ENCODE measurements at regions not wholly inside any gene's neighbourhood (a gene's known extent, or its start where the extent isn't known, plus 50 kb on each side); places are given as distances from the start of the nearest gene placed in this dataset.
"Not testable (repeated sequence)": the region's sequence is repeated elsewhere in the genome, so short reads cannot be mapped to it uniquely, and the experiment has no call there.

DNA sequence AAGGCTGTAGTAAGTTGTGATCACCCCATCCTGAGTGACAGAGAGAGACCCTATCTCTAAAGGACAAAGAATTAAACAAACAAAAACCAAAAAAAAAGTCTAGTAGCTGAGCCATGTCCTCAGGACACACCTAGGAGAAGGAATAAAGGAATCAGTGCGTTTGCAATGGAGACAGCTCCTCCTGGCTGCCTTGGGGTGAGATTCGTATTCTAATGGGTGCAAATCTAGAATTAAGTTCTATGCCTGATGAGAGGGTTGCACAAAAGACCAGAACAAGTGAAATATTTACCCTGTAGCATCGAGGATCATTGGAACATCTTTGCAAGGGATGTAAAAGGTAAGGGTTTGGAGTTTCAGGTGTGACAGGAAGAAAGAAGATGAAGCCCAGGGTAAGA, 70.3 kb upstream of the BMAL1 start:
- H3K36me3 Mint-ChIP-seq (ENCODE audit: insufficient read depth), result peaks cover 1% of the 10 kb centered on the region
- no peak for ATAC-seq (replicated peaks; ENCODE audit: extremely low read depth, poor library complexity, severe bottlenecking)
- no peaks in the 10 kb centered on the region for H3K9me3 Mint-ChIP-seq
- peak overlapping the region; percentile 85 for H3K4me3 Mint-ChIP-seq
- peak overlapping the region; percentile 89 for H3K27ac Mint-ChIP-seq (ENCODE audit: low read depth)
- H3K27me3 Mint-ChIP-seq, result no peaks in the 10 kb centered on the region
- peaks cover 15% of the 10 kb centered on the region for H3K4me1 Mint-ChIP-seq
- no peak for DNase-seq (ENCODE audit: low spot score in 2 of 2)

DNA sequence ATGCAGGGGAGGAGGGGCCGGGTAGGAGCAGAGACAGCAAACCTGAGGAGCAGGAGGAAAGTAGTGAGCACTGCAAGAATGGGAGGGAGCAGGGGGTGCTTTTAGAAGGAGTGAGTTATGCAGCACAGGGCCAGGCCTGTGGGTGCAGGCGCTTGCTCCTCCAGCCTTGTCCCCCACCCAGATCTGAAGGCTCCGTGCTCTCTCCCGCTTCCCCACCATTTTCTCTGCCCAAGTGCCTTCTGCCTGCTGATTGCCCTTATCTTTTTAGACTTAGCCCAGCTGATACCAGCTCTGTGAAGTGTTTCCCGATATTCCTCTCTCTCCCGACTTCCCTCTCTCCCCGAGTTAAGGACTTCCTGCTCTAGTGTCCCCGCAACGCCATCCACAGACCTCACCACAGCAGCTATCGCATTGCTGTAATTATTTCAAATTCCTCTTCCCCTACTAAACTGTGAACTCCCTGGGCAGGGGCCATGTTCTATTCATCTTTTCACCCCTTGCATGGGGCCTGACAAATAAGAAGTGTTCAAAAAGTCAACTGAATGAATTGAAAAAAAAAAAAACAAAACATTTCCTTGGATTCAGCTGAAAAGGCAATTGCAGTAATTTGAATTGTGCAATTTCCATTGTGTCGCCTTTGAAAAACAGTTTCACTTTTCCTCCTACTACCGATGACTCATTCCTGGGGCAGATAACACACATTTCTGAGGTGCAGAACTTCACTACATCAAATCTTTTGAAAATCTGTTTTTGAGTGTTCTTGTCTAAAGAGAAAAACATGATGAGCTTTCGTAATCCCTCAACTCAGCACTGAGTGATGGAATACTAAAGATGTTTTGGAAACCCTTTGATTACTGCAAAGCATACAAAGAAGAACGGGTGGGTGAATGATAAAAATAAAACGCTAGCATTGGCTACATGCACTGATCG, 69.7 kb upstream of the BMAL1 start:
- peak; percentile 75 for ATAC-seq (replicated peaks; ENCODE audit: extremely low read depth, poor library complexity, severe bottlenecking)
- Mint-ChIP-seq H3K27ac (ENCODE audit: low read depth) (peak overlapping the region; percentile 89), H3K9me3 (no peaks in the 10 kb centered on the region), H3K27me3 (no peaks in the 10 kb centered on the region), H3K4me1 (peaks cover 15% of the 10 kb centered on the region), H3K4me3 (peak overlapping the region; percentile 85), H3K36me3 (ENCODE audit: insufficient read depth) (peaks cover 1% of the 10 kb centered on the region)
- no peak for DNase-seq (ENCODE audit: low spot score in 2 of 2)

DNA sequence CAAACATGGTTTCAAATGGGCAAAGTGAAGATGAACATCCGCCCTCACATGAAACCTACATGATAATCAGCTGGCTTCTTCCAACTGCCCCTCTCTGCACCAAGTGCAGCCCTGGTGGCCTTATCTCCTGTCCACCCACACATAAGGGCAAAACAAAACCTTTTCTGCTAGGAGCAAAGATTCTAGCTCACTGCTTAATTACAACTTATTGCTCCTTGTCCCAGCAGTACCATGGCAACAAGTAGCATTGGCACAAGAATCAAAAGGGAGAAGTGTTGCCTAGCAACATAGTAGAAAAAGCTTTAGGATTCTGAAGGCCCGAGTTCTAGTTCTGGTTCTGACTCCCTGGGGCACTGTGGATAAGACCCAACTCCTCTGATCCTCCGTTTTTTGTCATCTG, 68.7 kb upstream of the BMAL1 start:
- peaks cover 15% of the 10 kb centered on the region for H3K4me1 Mint-ChIP-seq
- ATAC-seq (replicated peaks; ENCODE audit: extremely low read depth, poor library complexity, severe bottlenecking) (no peak), DNase-seq (ENCODE audit: low spot score in 2 of 2) (no peak)
- no peak overlapping the region for H3K4me3 Mint-ChIP-seq
- H3K36me3 Mint-ChIP-seq (ENCODE audit: insufficient read depth), result peaks cover 1% of the 10 kb centered on the region
- no peaks in the 10 kb centered on the region for H3K9me3 Mint-ChIP-seq
- H3K27me3 Mint-ChIP-seq, result no peaks in the 10 kb centered on the region
- H3K27ac Mint-ChIP-seq (ENCODE audit: low read depth), result no peak overlapping the region

DNA sequence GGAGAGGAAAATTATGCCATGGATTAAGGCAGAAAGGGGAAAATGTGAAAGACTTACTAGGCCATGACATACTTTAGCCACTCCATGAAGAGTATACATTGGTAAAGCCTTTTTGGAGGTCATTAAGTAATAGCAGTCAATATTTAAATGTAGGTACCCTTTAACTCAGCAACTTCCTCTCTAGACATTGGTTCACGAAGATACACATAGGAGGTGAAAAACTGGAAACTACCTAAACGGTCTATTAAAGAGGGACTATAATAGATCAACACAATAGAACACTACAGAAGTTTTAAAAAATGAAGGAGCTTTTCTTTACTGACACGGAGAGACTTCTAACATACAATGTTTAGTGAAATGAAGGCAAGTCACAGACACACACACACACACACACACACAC, 68.2 kb upstream of the BMAL1 start:
- H3K27ac Mint-ChIP-seq (ENCODE audit: low read depth), result no peak overlapping the region

DNA sequence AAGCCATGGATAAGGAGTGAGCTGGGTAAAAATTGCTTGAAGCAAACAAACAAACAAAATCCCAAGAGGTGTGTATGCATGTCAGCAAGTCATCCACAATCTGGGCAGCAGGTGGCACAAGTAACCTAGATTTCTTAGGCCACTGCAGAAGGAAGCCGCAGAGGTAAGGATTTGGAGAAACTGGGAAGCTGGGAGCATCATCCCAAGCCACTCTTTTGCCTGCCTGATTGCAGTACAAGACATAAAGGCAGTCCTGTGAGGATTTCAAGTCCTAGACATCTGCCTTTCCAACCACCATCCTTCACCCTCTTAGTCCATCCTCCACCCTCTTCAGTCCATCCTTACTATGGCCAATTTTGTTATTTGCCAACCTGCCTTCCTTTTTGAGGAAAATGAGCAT, 67.2 kb upstream of the BMAL1 start:
- Mint-ChIP-seq H3K36me3 (ENCODE audit: insufficient read depth) (peaks cover 3% of the 10 kb centered on the region), H3K9me3 (no peaks in the 10 kb centered on the region), H3K4me3 (no peak overlapping the region), H3K4me1 (peaks cover 15% of the 10 kb centered on the region), H3K27me3 (peaks cover 8% of the 10 kb centered on the region), H3K27ac (ENCODE audit: low read depth) (no peak overlapping the region)
- ATAC-seq (replicated peaks; ENCODE audit: extremely low read depth, poor library complexity, severe bottlenecking) (no peak), DNase-seq (ENCODE audit: low spot score in 2 of 2) (no peak)

More for the DNA sequence above, 68.2 kb upstream of the BMAL1 start:
- DNase-seq (ENCODE audit: low spot score in 2 of 2) (no peak), ATAC-seq (replicated peaks; ENCODE audit: extremely low read depth, poor library complexity, severe bottlenecking) (no peak)
- H3K4me3 Mint-ChIP-seq, result no peak overlapping the region
- no peaks in the 10 kb centered on the region for H3K9me3 Mint-ChIP-seq
- peaks cover 15% of the 10 kb centered on the region for H3K4me1 Mint-ChIP-seq
- H3K27me3 Mint-ChIP-seq, result no peaks in the 10 kb centered on the region
- peaks cover 1% of the 10 kb centered on the region for H3K36me3 Mint-ChIP-seq (ENCODE audit: insufficient read depth)

DNA sequence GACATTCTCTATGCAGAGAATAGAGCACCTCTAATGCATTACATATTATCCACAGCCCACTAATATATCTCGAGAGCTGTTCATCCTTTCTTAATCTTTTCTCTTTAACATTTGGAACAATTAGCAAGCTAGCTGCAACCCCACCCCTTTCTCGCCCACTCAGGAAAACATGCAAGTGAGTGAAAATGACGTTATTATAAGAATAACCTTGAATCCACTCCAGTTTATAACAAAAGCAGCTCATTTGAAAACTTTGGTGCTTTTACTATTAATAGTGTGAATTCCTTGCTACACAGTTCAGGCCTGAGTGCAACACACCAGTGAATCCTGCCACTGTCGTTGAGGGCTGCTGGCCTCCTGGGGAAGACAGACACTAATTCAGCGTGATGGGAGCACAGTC, 63.3 kb upstream of the BMAL1 start:
- DNase-seq (ENCODE audit: low spot score in 2 of 2) (no peak), ATAC-seq (replicated peaks; ENCODE audit: extremely low read depth, poor library complexity, severe bottlenecking) (no peak)
- Mint-ChIP-seq H3K4me1 (no peaks in the 10 kb centered on the region), H3K4me3 (no peak overlapping the region), H3K27ac (ENCODE audit: low read depth) (no peak overlapping the region), H3K27me3 (peaks cover 8% of the 10 kb centered on the region), H3K36me3 (ENCODE audit: insufficient read depth) (peaks cover 2% of the 10 kb centered on the region), H3K9me3 (no peaks in the 10 kb centered on the region)

DNA sequence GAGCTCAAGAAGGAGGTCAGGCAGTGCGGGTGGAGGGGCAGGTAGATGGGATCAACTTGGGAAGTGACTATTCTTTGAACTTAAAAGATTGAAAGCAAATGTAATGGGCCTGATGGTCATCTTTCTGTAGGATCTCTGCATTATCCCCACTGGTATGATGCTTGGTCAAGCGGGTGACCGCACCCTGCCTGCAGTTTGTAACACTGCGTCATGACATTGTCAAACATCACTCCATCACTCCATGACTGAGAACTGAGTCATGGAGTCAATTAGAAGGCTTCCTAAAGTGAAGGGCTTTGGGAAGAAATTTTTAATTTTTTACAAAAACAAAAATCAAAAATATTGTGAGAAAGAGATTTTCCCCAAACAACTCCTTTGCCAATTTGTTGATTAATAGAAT, 62.4 kb upstream of the BMAL1 start:
- H3K9me3 Mint-ChIP-seq, result no peaks in the 10 kb centered on the region
- DNase-seq (ENCODE audit: low spot score in 2 of 2) (no peak), ATAC-seq (replicated peaks; ENCODE audit: extremely low read depth, poor library complexity, severe bottlenecking) (no peak)
- H3K36me3 Mint-ChIP-seq (ENCODE audit: insufficient read depth), result peaks cover 2% of the 10 kb centered on the region
- H3K4me3 Mint-ChIP-seq, result no peak overlapping the region
- peaks cover 8% of the 10 kb centered on the region for H3K27me3 Mint-ChIP-seq
- H3K27ac Mint-ChIP-seq (ENCODE audit: low read depth), result no peak overlapping the region
- H3K4me1 Mint-ChIP-seq, result no peaks in the 10 kb centered on the region

DNA sequence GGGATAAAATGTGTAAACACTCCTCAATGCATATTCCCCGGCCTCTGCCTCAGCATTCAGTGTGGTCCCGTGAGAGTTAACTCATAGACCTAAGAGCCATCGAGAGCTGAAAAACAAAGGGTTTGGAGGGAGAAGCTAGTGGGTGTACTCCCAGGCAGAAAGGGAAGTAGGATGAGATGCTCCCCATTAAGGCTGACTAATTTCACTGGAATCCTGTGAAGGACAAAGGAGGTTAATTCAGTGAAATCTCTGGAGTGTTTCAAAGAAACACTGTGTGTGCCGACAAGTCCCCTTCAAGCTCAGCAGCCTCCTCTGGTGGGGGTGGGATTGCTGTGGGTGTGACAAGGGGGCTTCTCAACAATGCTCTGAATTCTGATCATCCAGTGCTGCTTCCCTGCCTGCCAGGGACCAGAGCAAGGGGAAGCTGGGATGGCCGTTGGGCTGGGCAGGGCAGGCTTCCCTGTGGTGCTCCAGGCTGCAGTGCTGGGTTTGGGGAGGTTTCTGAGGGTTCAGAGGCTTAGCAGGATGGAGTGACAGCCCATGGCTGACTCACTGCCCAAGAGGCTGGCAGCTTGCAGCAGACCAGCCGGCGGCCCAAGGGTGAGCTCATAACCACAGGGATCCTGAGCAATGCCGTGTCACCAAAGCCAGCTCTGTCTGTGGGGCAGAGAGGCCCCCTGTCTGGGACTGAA, 61.4 kb upstream of the BMAL1 start:
- Mint-ChIP-seq H3K27me3 (peaks cover 8% of the 10 kb centered on the region), H3K4me3 (no peak overlapping the region), H3K27ac (ENCODE audit: low read depth) (no peak overlapping the region), H3K36me3 (ENCODE audit: insufficient read depth) (peaks cover 2% of the 10 kb centered on the region), H3K9me3 (no peaks in the 10 kb centered on the region), H3K4me1 (no peaks in the 10 kb centered on the region)
- DNase-seq (ENCODE audit: low spot score in 2 of 2) (no peak), ATAC-seq (replicated peaks; ENCODE audit: extremely low read depth, poor library complexity, severe bottlenecking) (no peak)

DNA sequence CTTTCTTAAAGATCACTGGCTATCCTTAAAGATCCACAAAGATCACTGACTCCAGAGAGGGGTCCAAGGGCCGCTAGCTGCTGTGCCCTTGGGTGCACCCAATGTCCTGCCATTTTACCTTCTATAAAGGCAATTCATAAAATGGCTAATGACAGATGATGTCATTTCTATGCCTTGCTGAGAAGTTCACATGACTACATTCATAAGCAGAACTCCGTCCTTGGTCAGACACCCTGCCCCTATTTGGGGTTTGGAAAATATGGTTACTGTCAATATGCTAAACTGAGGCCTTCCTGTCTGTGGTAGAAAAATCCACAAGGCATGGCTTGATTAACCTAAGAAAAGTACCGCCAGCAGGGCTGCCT, 60.9 kb upstream of the BMAL1 start:
- H3K9me3 Mint-ChIP-seq, result no peaks in the 10 kb centered on the region
- H3K36me3 Mint-ChIP-seq (ENCODE audit: insufficient read depth), result peaks cover 2% of the 10 kb centered on the region
- DNase-seq (ENCODE audit: low spot score in 2 of 2), result no peak
- no peak overlapping the region for H3K4me3 Mint-ChIP-seq
- peaks cover 8% of the 10 kb centered on the region for H3K27me3 Mint-ChIP-seq
- no peak for ATAC-seq (replicated peaks; ENCODE audit: extremely low read depth, poor library complexity, severe bottlenecking)
- no peak overlapping the region for H3K27ac Mint-ChIP-seq (ENCODE audit: low read depth)
- H3K4me1 Mint-ChIP-seq, result no peaks in the 10 kb centered on the region

DNA sequence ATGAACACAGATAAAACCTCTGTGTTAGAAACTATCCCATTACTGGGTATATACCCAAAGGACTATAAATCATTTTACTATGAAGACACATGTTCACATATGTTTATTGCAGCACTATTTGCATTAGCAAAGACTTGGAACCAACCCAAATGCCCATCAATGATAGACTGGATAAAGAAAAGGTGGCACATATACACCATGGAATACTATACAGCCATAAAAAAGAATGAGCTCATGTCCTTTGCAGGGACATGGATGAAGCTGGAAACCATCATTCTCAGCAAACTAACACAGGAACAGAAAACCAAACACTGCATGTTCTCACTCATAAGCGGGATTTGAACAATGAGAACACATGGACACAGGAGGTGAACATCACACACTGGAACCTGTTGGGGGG, 58.9 kb upstream of the BMAL1 start:
- H3K27me3 Mint-ChIP-seq; H3K36me3 Mint-ChIP-seq (ENCODE audit: insufficient read depth); DNase-seq (ENCODE audit: low spot score in 2 of 2); ATAC-seq (replicated peaks; ENCODE audit: extremely low read depth, poor library complexity, severe bottlenecking); H3K4me1 Mint-ChIP-seq; H3K4me3 Mint-ChIP-seq; H3K27ac Mint-ChIP-seq (ENCODE audit: low read depth); H3K9me3 Mint-ChIP-seq: not testable (repeated sequence)

DNA sequence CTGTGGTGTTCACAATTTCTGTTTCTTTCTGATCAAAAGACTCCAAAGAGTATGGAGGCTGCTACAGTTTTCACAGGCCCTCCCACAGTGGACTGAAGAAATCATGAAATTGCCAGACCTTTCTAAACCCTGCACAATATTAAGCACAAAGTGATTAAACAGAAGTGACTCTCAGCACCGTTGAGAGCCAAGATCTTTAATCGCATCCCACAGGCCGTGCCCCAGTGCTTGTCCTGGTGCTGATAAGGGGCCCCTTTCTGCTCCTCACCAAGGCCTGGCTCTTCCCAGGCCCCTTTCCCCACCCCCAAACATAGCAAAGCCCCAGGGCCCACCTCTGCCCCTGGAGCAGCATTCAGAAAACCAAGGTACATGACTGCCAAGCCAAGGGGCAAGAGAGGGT, 57.4 kb upstream of the BMAL1 start:
- no peak overlapping the region for H3K4me3 Mint-ChIP-seq
- H3K27me3 Mint-ChIP-seq, result peaks cover under 1% of the 10 kb centered on the region
- no peak overlapping the region for H3K27ac Mint-ChIP-seq (ENCODE audit: low read depth)
- DNase-seq (ENCODE audit: low spot score in 2 of 2) (no peak), ATAC-seq (replicated peaks; ENCODE audit: extremely low read depth, poor library complexity, severe bottlenecking) (no peak)
- no peaks in the 10 kb centered on the region for H3K4me1 Mint-ChIP-seq
- no peaks in the 10 kb centered on the region for H3K9me3 Mint-ChIP-seq
- no peaks in the 10 kb centered on the region for H3K36me3 Mint-ChIP-seq (ENCODE audit: insufficient read depth)

DNA sequence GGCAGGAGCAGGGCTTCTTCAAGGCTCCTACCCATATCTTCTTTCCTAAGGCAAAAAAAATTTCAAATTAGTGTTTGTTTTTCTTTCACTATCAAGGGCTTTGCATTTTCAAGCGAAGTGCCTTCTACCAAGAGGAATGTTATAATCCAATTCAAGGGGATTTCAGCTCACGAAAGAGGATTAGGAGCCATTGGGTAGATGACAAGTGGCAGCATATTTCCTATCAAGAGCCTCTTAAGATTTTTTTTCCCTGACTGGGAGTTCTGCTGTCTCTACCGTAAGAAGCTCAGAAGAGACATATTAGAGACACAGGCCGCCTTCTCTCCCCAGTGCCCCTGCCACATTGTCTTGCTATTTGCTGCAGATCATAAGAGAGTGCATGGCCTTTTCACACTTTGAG, 55.9 kb upstream of the BMAL1 start:
- H3K27ac Mint-ChIP-seq (ENCODE audit: low read depth), result no peak overlapping the region
- H3K36me3 Mint-ChIP-seq (ENCODE audit: insufficient read depth), result no peaks in the 10 kb centered on the region
- H3K4me1 Mint-ChIP-seq, result no peaks in the 10 kb centered on the region
- H3K9me3 Mint-ChIP-seq, result no peaks in the 10 kb centered on the region
- H3K27me3 Mint-ChIP-seq, result no peaks in the 10 kb centered on the region
- no peak for DNase-seq (ENCODE audit: low spot score in 2 of 2)
- H3K4me3 Mint-ChIP-seq, result no peak overlapping the region
- no peak for ATAC-seq (replicated peaks; ENCODE audit: extremely low read depth, poor library complexity, severe bottlenecking)

DNA sequence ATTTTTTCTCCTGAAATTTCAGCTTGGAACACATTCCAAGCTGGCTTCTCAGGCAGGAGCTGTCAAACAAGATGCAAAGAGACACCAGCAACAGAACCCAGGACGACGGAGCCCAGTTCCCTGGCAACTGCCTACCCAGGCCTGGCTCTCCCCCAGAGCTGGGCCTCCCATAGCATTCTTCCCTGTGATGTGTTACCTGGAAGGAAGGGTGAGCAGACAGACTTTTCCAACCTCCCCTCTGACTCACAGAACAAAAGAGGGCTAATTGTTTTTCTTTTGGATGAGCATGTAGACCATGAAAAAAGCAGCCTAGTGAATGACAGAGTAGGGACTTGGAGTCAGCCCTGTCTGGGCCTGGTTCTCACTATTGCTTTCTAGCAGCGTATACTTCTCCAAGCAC, 55.3 kb upstream of the BMAL1 start:
- no peaks in the 10 kb centered on the region for H3K4me1 Mint-ChIP-seq
- H3K27ac Mint-ChIP-seq (ENCODE audit: low read depth), result no peak overlapping the region
- H3K9me3 Mint-ChIP-seq, result no peaks in the 10 kb centered on the region
- no peak for DNase-seq (ENCODE audit: low spot score in 2 of 2)
- H3K36me3 Mint-ChIP-seq (ENCODE audit: insufficient read depth), result no peaks in the 10 kb centered on the region
- no peak overlapping the region for H3K4me3 Mint-ChIP-seq
- H3K27me3 Mint-ChIP-seq, result no peaks in the 10 kb centered on the region
- no peak for ATAC-seq (replicated peaks; ENCODE audit: extremely low read depth, poor library complexity, severe bottlenecking)
